K562 (cell line): ENCODE measurements at regions not wholly inside any gene's neighbourhood (a gene's known extent, or its start where the extent isn't known, plus 50 kb on each side); places are given as distances from the start of the nearest gene placed in this dataset.

Source experiments
- ARID2 ChIP-seq: fragments of 450-650 bp; IDR thresholded peaks from 2 replicates; pipeline ENCODE4 v1.6.1; 2017; ENCODE audit warnings: antibody characterized with exemption, mild to moderate bottlenecking
- BHLHE40 ChIP-seq: IDR thresholded peaks from 2 replicates; pipeline ENCODE4 v1.6.1; 2011; ENCODE audit warnings: low read length, improper control_type of control experiment
- CHD1 ChIP-seq: fragments of 200-600 bp; sonication (generic); IDR thresholded peaks from one replicate; pipeline ENCODE4 v1.6.1; 2012; ENCODE audit warnings: mild to moderate bottlenecking, moderate library complexity, low read length, inconsistent platforms
- EP300 ChIP-seq: IDR thresholded peaks from 2 replicates; pipeline ENCODE4 v1.6.1; 2012; ENCODE audit warnings: low read length, improper control_type of control experiment
- HDGF ChIP-seq: fragments of 450-650 bp; IDR thresholded peaks from 2 replicates; pipeline ENCODE4 v1.6.1; 2016
- PHF20 ChIP-seq: fragments of 450-650 bp; IDR thresholded peaks from 2 replicates; pipeline ENCODE4 v1.6.1; 2018; ENCODE audit not compliant: partially characterized antibody
- PHF8 ChIP-seq: fragments of 200-600 bp; sonication (generic); IDR thresholded peaks from 2 replicates; pipeline ENCODE4 v1.6.1; 2012; ENCODE audit warnings: mixed run types, mild to moderate bottlenecking, inconsistent platforms, low read length, moderate library complexity, borderline replicate concordance
- POLR2A ChIP-seq: fragments of 450-650 bp; conservative IDR thresholded peaks from 2 replicates; pipeline ENCODE4 v1.6.1; 2016
- POLR2AphosphoS2 ChIP-seq: IDR thresholded peaks from 2 replicates; pipeline ENCODE4 v1.6.1; 2012; ENCODE audit warnings: low read length, improper control_type of control experiment
- RFX5 ChIP-seq: IDR thresholded peaks from 2 replicates; pipeline ENCODE4 v1.6.1; 2011; ENCODE audit warnings: low read depth, mild to moderate bottlenecking, improper control_type of control experiment, low read length
- TCF3 ChIP-seq: sonication (generic); formaldehyde crosslinking; IDR thresholded peaks from 2 replicates; pipeline ENCODE4 v1.4.0; 2020; ENCODE audit warnings: mild to moderate bottlenecking, missing genetic modification reagents
- TF ChIP-seq, protein P1 (sequence below): fragments of 250-450 bp; sonication (Bioruptor Pico); IDR thresholded peaks from 2 replicates; pipeline ENCODE4 v1.8.0; 2022; ENCODE audit warnings: moderate library complexity, mild to moderate bottlenecking, inconsistent platforms
- TF ChIP-seq, protein P2 (sequence below), 3 experiments: IDR thresholded peaks in 2 of 3; conservative IDR thresholded peaks in 1 of 3; 2 replicates each; pipeline ENCODE4 v1.5.1; 2011 to 2012; ENCODE audit warnings: low read length in 3 of 3, mild to moderate bottlenecking in 3 of 3, control low read depth in 2 of 3, improper control_type of control experiment in 1 of 3, inconsistent platforms in 1 of 3, low read depth in 1 of 3, mixed read lengths in 1 of 3, moderate library complexity in 1 of 3; ENCODE audit not compliant: insufficient read depth in 2 of 3

DNA sequence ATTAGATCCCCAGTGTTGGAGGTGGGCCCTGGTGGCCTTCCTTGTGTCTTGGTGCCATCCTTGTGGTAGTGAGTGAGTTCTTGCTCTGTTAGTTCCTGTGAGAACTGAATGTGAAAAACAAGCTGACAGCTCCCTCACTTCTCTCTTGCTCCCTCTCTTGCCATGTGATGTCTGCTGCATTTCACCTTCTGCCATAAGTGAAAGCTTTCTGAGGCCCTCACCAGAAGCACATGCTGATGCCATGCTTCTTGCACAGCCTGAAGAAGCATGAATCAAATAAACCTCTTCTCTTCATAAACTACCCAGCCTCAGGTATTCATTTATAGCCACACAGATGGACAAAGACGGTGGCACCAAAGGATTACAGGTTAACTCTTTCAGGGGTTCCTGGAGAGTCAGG, 166.1 kb upstream of the ETV3 start:
- no peak for TF ChIP-seq CHD1
- TF ChIP-seq BHLHE40 = no peak
- no peak for TF ChIP-seq PHF20
- TF ChIP-seq ARID2 = no peak
- TF ChIP-seq, protein P1, sequence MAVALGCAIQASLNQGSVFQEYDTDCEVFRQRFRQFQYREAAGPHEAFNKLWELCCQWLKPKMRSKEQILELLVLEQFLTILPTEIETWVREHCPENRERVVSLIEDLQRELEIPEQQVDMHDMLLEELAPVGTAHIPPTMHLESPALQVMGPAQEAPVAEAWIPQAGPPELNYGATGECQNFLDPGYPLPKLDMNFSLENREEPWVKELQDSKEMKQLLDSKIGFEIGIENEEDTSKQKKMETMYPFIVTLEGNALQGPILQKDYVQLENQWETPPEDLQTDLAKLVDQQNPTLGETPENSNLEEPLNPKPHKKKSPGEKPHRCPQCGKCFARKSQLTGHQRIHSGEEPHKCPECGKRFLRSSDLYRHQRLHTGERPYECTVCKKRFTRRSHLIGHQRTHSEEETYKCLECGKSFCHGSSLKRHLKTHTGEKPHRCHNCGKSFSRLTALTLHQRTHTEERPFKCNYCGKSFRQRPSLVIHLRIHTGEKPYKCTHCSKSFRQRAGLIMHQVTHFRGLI = no peak
- TF ChIP-seq POLR2AphosphoS2 = no peak
- TF ChIP-seq, protein P2, sequence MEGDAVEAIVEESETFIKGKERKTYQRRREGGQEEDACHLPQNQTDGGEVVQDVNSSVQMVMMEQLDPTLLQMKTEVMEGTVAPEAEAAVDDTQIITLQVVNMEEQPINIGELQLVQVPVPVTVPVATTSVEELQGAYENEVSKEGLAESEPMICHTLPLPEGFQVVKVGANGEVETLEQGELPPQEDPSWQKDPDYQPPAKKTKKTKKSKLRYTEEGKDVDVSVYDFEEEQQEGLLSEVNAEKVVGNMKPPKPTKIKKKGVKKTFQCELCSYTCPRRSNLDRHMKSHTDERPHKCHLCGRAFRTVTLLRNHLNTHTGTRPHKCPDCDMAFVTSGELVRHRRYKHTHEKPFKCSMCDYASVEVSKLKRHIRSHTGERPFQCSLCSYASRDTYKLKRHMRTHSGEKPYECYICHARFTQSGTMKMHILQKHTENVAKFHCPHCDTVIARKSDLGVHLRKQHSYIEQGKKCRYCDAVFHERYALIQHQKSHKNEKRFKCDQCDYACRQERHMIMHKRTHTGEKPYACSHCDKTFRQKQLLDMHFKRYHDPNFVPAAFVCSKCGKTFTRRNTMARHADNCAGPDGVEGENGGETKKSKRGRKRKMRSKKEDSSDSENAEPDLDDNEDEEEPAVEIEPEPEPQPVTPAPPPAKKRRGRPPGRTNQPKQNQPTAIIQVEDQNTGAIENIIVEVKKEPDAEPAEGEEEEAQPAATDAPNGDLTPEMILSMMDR (IDR thresholded peaks at IDR 0.05 in 2 of 3, conservative IDR thresholded peaks at IDR 0.05 in 1 of 3; ENCODE audit: insufficient read depth in 2 of 3, low read depth in 1 of 3, low read length in 3 of 3) = no peak
- no peak for TF ChIP-seq TCF3 (CRISPR knock-in tag)
- no peak for TF ChIP-seq RFX5
- TF ChIP-seq POLR2A = no peak
- TF ChIP-seq EP300 = no peak
- TF ChIP-seq PHF8 = no peak
- no peak for TF ChIP-seq HDGF
